Psoas muscle (tissue), 7 donors: ENCODE measurements at regions not wholly inside any gene's neighbourhood (a gene's known extent, or its start where the extent isn't known, plus 50 kb on each side); places are given as distances from the start of the nearest gene placed in this dataset.

Experiments
- ATAC-seq, 4 donors: fragments of 200-7000 bp; cut with Tn5 transposase; one replicate each; pipeline ENCODE4 v1.9.1; 2020; ENCODE audit warnings: moderate library complexity in 3 of 4, mild to moderate bottlenecking in 2 of 4
- DNase-seq, 2 donors: peaks; one replicate each; pipeline ENCODE4 v3.0.0-alpha.2; 2020
- H3K27ac ChIP-seq: fragments of 200-600 bp; one replicate; pipeline ENCODE4 v1.8.0; 2022
- H3K27me3 ChIP-seq, 3 donors: fragments of 200-600 bp in 1 of 3; one replicate each; pipeline versions ENCODE4 v1.6.1 to v1.8.0; 2013 to 2022; ENCODE audit warnings: low read length in 2 of 3, mild to moderate bottlenecking in 2 of 3, moderate library complexity in 1 of 3; ENCODE audit not compliant: insufficient read depth in 3 of 3
- H3K36me3 ChIP-seq, 2 donors: fragments of 200-600 bp in 1 of 2; one replicate each; pipeline versions ENCODE4 v1.6.1 to v1.8.0; 2013 to 2022; ENCODE audit warnings: low read depth in 1 of 2, mild to moderate bottlenecking in 1 of 2, moderate library complexity in 1 of 2; ENCODE audit not compliant: insufficient read depth in 1 of 2
- H3K4me1 ChIP-seq: fragments of 200-600 bp; one replicate; pipeline ENCODE4 v1.8.0; 2022
- H3K4me3 ChIP-seq: fragments of 200-600 bp; one replicate; pipeline ENCODE4 v1.8.0; 2022; ENCODE audit warnings: mild to moderate bottlenecking
- H3K9me3 ChIP-seq: fragments of 200-600 bp; one replicate; pipeline ENCODE4 v1.8.0; 2022
- CTCF ChIP-seq: fragments of 200-600 bp; IDR thresholded peaks from one replicate; pipeline ENCODE4 v1.8.0; 2022; ENCODE audit warnings: antibody characterized with exemption
- WGBS, 3 donors: extraction: QIAGEN DNeasy Blood & Tissue Kit; methylation state at CpG; one replicate each; pipeline versions ENCODE4 v1.1.6 to v1.1.7; 2013; 5-methylcytosine and 5-hydroxymethylcytosine counted together
- intact Hi-C, 2 donors: fragments of 100-400 bp; cut with DNase I; formaldehyde crosslinking; loops; one replicate each; pipeline versions ENCODE4 v1.11.0 to v1.14.2; 2022
- donor health status: healthy with polysubstance abuse.
- donor health status: DM: no; HTN: no; CAD: no; lungs with moderate emphysema.
- donor health status: Bipolar disorder and iron deficiency.
- donor health status: healthy.
- donor health status: DM: yes; HTN: yes; CAD: no.
- donor health status: DM: no; HTN: no; CAD: no.
- donor health status: DM: yes; HTN: yes; CAD: no.

- Histone ChIP-seq H3K4me3 (no peak overlapping the region), H3K4me1 (no peaks in the 10 kb centered on the region), H3K36me3 (no peaks in the 10 kb centered on the region), H3K9me3 (no peaks in the 10 kb centered on the region), H3K27ac (no peak overlapping the region), H3K27me3 (peaks cover 0 to 2% (median 0%) of the 10 kb centered on the region in 3 donors)
- DNase-seq: no peak
- intact Hi-C loops: no loop called here
- no peak for ATAC-seq
- no peak for TF ChIP-seq CTCF
- 82 to 90% (median 83%) methylated on average over 3 of the region's 3 CpGs for WGBS, 3 donors
Measured at GRCh38 chr7:136256491-136256890, 279.3 kb upstream of the MTPN start.

DNA sequence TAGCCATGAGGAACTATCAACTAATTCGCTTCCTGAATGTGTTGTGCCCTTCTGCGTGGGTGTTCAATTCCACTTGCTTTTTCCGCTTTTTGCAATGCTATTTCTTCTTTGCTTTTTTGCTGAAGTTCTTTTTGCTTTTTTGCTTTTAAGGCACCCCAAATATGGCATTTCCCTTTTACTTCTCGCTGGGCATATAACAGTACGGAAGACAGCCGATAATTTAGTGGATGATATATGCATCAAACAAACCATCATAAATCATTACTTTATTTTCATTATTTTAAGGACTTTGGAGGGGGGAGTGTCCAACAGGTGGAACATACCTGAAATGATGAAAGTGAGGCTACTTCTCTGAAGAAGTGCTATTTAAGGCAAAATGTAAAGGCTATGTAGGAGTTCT, 277.0 kb upstream of the MTPN start:
- intact Hi-C loops: no loop called here
- TF ChIP-seq CTCF: no peak
- no peaks in the 10 kb centered on the region for H3K4me1 ChIP-seq

DNA sequence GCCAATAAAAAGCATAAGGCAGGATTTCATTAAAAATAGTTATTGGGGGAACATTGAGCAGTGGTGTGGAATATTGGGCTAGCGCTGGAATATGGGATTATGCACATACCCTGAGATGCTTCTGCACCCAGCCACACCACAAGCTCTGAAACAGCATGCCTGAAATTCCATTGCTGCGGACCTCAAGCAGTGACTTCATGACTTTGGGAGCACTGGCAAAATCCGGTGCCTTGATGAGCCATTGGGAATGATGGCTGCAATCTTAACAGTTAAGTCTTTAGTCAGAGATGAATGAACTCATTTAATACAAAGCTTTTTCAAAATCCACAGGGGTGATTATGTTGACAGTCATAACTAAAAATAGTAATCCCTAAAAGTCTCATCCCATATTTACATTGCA, 274.7 kb upstream of the MTPN start:
- Histone ChIP-seq H3K27ac (no peak overlapping the region), H3K9me3 (no peaks in the 10 kb centered on the region), H3K4me3 (no peak overlapping the region), H3K36me3 (no peaks in the 10 kb centered on the region), H3K27me3 (peaks cover 0 to 2% (median 0%) of the 10 kb centered on the region in 3 donors), H3K4me1 (no peaks in the 10 kb centered on the region)
- intact Hi-C loops: no loop called here
- ATAC-seq: no peak
- no peak for TF ChIP-seq CTCF
- WGBS, 3 donors: 68 to 72% (median 69%) methylated on average over 3 of the region's 3 CpGs
- no peak for DNase-seq

More for the DNA sequence above, 277.0 kb upstream of the MTPN start:
- DNase-seq (no peak), ATAC-seq (no peak)
- Histone ChIP-seq H3K9me3 (no peaks in the 10 kb centered on the region), H3K27ac (no peak overlapping the region), H3K36me3 (no peaks in the 10 kb centered on the region), H3K27me3 (peaks cover 0 to 2% (median 0%) of the 10 kb centered on the region in 3 donors), H3K4me3 (no peak overlapping the region)
- WGBS, 3 donors: 76 to 80% (median 78%) methylated on average over 6 of the region's 6 CpGs

DNA sequence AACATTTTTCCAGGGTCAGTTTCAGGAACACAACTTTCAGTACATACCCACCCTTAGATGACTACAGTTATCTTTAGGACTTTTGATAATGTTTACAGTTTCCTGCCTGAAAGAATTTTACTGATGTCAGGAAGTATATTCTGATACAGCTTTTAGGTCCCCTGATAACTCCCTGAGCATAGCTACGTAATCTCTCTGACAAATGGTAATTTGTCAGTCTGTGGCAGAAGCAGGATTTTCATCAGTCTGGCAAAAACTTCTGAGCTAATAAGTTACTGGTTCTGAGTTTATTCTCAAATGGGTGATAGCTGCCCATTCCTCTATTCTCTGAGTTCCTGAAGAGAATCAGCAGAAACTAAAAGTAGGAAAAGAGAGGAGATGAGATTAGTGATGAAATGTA, 270.1 kb upstream of the MTPN start:
- DNase-seq (no peak), ATAC-seq (no peak)
- intact Hi-C loops: no loop called here
- no peak overlapping the region for H3K4me3 ChIP-seq
- 39 to 52% (median 43%) methylated on average over 1 of the region's 1 CpG for WGBS, 3 donors
- H3K4me1 ChIP-seq: no peaks in the 10 kb centered on the region
- H3K27me3 ChIP-seq: no peaks in the 10 kb centered on the region
- no peak for TF ChIP-seq CTCF
- no peaks in the 10 kb centered on the region for H3K9me3 ChIP-seq
- H3K36me3 ChIP-seq: no peaks in the 10 kb centered on the region
- no peak overlapping the region for H3K27ac ChIP-seq

- Histone ChIP-seq H3K36me3 (no peaks in the 10 kb centered on the region), H3K4me3 (no peak overlapping the region), H3K27ac (no peak overlapping the region), H3K4me1 (no peaks in the 10 kb centered on the region), H3K27me3 (no peaks in the 10 kb centered on the region), H3K9me3 (no peaks in the 10 kb centered on the region)
- intact Hi-C loops: no loop called here
- no peak for ATAC-seq
- no peak for DNase-seq
- no peak for TF ChIP-seq CTCF
- 72 to 76% (median 76%) methylated on average over 3 of the region's 3 CpGs for WGBS, 3 donors
Measured at GRCh38 chr7:136245327-136246004, 268.3 kb upstream of the MTPN start.
